OCI-LY3 (cell line): ENCODE measurements at regions not wholly inside any gene's neighbourhood (a gene's known extent, or its start where the extent isn't known, plus 50 kb on each side); places are given as distances from the start of the nearest gene placed in this dataset.
"Not testable (repeated sequence)": the region's sequence is repeated elsewhere in the genome, so short reads cannot be mapped to it uniquely, and the experiment has no call there.

ENCODE experiments used
- H2AFZ ChIP-seq: fragments of 200-600, 300-600 bp; shearing (Covaris generic); 2 replicates; pipeline ENCODE4 v1.6.0; 2014; ENCODE audit warnings: antibody characterized with exemption, low read depth, low read length
- H3K27ac ChIP-seq: fragments of 200-600, 300-600 bp; sonication (generic); 2 replicates; pipeline ENCODE4 v1.5.1; 2014; ENCODE audit warnings: mild to moderate bottlenecking, low read length, moderate library complexity, mixed read lengths
- H3K27me3 ChIP-seq: fragments of 200-600, 300-600 bp; sonication (generic); 2 replicates; pipeline ENCODE4 v1.6.1; 2014; ENCODE audit warnings: low read depth, low read length, mixed read lengths
- H3K36me3 ChIP-seq: fragments of 200-600, 300-600 bp; sonication (generic); replicated peaks from 2 replicates; pipeline ENCODE3; 2014; ENCODE audit warnings: low read depth, low read length, mixed read lengths
- H3K4me1 ChIP-seq: fragments of 300-600, 200-600 bp; sonication (generic); 2 replicates; pipeline ENCODE4 v1.6.1; 2014; ENCODE audit warnings: low read length, mixed read lengths
- H3K4me2 ChIP-seq: fragments of 200-600, 300-600 bp; sonication (generic); 2 replicates; pipeline ENCODE4 v1.6.1; 2014; ENCODE audit warnings: low read length, mixed read lengths
- H3K4me3 ChIP-seq: fragments of 300-600, 200-600 bp; sonication (generic); 2 replicates; pipeline ENCODE4 v1.5.1; 2014; ENCODE audit warnings: antibody characterized with exemption, mild to moderate bottlenecking, low read length, moderate library complexity
- H3K79me2 ChIP-seq: fragments of 300-600, 200-600 bp; shearing (Covaris generic); 2 replicates; pipeline ENCODE4 v1.6.1; 2014; ENCODE audit warnings: mild to moderate bottlenecking, low read length, mixed read lengths
- H3K9ac ChIP-seq: fragments of 300-600, 200-600 bp; shearing (Covaris generic); 2 replicates; pipeline ENCODE4 v1.6.0; 2014; ENCODE audit warnings: mild to moderate bottlenecking, low read length, moderate library complexity
- H3K9me3 ChIP-seq: fragments of 200-600, 300-600 bp; shearing (Covaris generic); 2 replicates; pipeline ENCODE4 v1.6.1; 2014; ENCODE audit warnings: low read length, mixed read lengths; ENCODE audit not compliant: insufficient read depth
- H4K20me1 ChIP-seq: fragments of 200-600, 300-600 bp; sonication (generic); 2 replicates; pipeline ENCODE4 v1.6.1; 2016; ENCODE audit warnings: low read length, mixed read lengths; ENCODE audit not compliant: insufficient read depth
- EZH2phosphoT487 ChIP-seq: fragments of 200-600 bp; shearing (Covaris generic); IDR thresholded peaks from 2 replicates; pipeline ENCODE4 v1.6.1; 2018; ENCODE audit warnings: antibody characterized with exemption, mixed run types, low read depth
- TF ChIP-seq, protein P1 (sequence below): fragments of 200-600, 300-600 bp; sonication (generic); IDR thresholded peaks from 2 replicates; pipeline ENCODE4 v1.5.1; 2014; ENCODE audit warnings: antibody characterized with exemption, low read length, low read depth

DNA sequence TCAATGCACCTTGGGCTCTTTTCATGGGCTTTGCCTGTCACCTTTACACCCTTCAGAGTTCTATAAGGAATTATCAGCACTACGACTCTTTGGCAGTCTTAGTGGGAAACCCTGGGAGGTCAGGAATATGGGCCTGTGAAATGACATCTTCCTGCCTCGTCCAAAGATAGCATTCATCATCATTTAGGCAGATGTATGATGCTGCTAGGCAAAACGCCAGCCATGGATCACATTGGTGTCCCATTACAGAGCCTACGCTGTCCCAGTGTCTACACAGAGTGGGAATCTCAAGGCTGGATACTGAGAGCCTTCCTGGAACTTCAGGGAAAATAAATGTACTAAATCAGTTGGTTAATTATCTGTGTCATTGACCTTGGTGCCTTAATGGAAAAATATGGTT is 259.4 kb upstream of the CELF2 start:
- Histone ChIP-seq H3K79me2 (no peaks in the 10 kb centered on the region), H3K4me3 (no peak overlapping the region), H3K4me2 (no peak overlapping the region), H2AFZ (no peak overlapping the region), H3K27me3 (no peaks in the 10 kb centered on the region), H4K20me1 (no peaks in the 10 kb centered on the region), H3K4me1 (no peaks in the 10 kb centered on the region), H3K9me3 (no peaks in the 10 kb centered on the region), H3K27ac (no peak overlapping the region), H3K9ac (no peak overlapping the region), H3K36me3 (no peaks in the 10 kb centered on the region)
- TF ChIP-seq, protein P1, sequence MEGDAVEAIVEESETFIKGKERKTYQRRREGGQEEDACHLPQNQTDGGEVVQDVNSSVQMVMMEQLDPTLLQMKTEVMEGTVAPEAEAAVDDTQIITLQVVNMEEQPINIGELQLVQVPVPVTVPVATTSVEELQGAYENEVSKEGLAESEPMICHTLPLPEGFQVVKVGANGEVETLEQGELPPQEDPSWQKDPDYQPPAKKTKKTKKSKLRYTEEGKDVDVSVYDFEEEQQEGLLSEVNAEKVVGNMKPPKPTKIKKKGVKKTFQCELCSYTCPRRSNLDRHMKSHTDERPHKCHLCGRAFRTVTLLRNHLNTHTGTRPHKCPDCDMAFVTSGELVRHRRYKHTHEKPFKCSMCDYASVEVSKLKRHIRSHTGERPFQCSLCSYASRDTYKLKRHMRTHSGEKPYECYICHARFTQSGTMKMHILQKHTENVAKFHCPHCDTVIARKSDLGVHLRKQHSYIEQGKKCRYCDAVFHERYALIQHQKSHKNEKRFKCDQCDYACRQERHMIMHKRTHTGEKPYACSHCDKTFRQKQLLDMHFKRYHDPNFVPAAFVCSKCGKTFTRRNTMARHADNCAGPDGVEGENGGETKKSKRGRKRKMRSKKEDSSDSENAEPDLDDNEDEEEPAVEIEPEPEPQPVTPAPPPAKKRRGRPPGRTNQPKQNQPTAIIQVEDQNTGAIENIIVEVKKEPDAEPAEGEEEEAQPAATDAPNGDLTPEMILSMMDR, result no peak
- no peak for TF ChIP-seq EZH2phosphoT487

GRCh38 chr10:10759806-10760205 is 257.9 kb upstream of the CELF2 start:
- not testable (repeated sequence) for H4K20me1 ChIP-seq, H3K36me3 ChIP-seq, H3K9ac ChIP-seq, H3K79me2 ChIP-seq, H3K4me1 ChIP-seq, H3K4me2 ChIP-seq, H3K9me3 ChIP-seq, H3K4me3 ChIP-seq, H2AFZ ChIP-seq, H3K27ac ChIP-seq, H3K27me3 ChIP-seq

GRCh38 chr10:10765017-10765416 is 252.7 kb upstream of the CELF2 start:
- H3K9me3 ChIP-seq, result no peaks in the 10 kb centered on the region
- no peaks in the 10 kb centered on the region for H3K4me1 ChIP-seq
- H3K27me3 ChIP-seq, result no peaks in the 10 kb centered on the region
- no peak for TF ChIP-seq EZH2phosphoT487
- TF ChIP-seq, protein P1, result no peak
- H3K4me3 ChIP-seq, result no peak overlapping the region
- H3K9ac ChIP-seq, result no peak overlapping the region
- no peaks in the 10 kb centered on the region for H4K20me1 ChIP-seq
- H2AFZ ChIP-seq, result no peak overlapping the region
- no peak overlapping the region for H3K27ac ChIP-seq
- H3K36me3 ChIP-seq, result no peaks in the 10 kb centered on the region
- no peak overlapping the region for H3K4me2 ChIP-seq
- H3K79me2 ChIP-seq, result no peaks in the 10 kb centered on the region

- H3K4me2 ChIP-seq, result no peak overlapping the region
- no peaks in the 10 kb centered on the region for H3K79me2 ChIP-seq
- no peaks in the 10 kb centered on the region for H3K9me3 ChIP-seq
- no peaks in the 10 kb centered on the region for H3K36me3 ChIP-seq
- no peaks in the 10 kb centered on the region for H3K27me3 ChIP-seq
- no peaks in the 10 kb centered on the region for H4K20me1 ChIP-seq
- H3K27ac ChIP-seq, result no peak overlapping the region
- H3K4me1 ChIP-seq, result no peaks in the 10 kb centered on the region
- H2AFZ ChIP-seq, result no peak overlapping the region
- no peak overlapping the region for H3K4me3 ChIP-seq
- H3K9ac ChIP-seq, result no peak overlapping the region
- TF ChIP-seq EZH2phosphoT487, result no peak
- TF ChIP-seq, protein P1, result no peak
These were observed 245.3 kb upstream of the CELF2 start for GRCh38 chr10:10772411-10772810.
